Caco-2 (cell line): ENCODE measurements at regions not wholly inside any gene's neighbourhood (a gene's known extent, or its start where the extent isn't known, plus 50 kb on each side); places are given as distances from the start of the nearest gene placed in this dataset.

Experiments
- BruUV-seq: library from RNA; stranded (reverse); fragments of 400-500 nt; replicated peaks from 2 replicates; lab custom pipeline; 2021; lab: Mats Ljungman, UMichigan
- CTCF ChIA-PET: fragments of 300-600 bp; sonication (Branson Sonifier 250); formaldehyde crosslinking; loops from one replicate; lab custom pipeline; 2022; ENCODE audit warnings: antibody characterized with exemption; lab: Charles Lee
- POLR2A ChIA-PET: fragments of 300-600 bp; sonication (Branson Sonifier 250); formaldehyde crosslinking; loops from one replicate; lab custom pipeline; 2022; ENCODE audit warnings: antibody characterized with exemption; lab: Charles Lee
- DNase-seq, 2 experiments: peaks; one replicate each; pipeline versions ENCODE4 v3.0.0 to v3.0.0-alpha.2; 2020 to 2022
- H3K27me3 ChIP-seq: replicated peaks from 2 replicates; pipeline ENCODE4 v1.6.0; 2011; ENCODE audit warnings: low read length; ENCODE audit not compliant: control insufficient read depth, insufficient read depth
- H3K36me3 ChIP-seq: 2 replicates; pipeline ENCODE4 v1.5.1; 2011; ENCODE audit warnings: low read length; ENCODE audit not compliant: control insufficient read depth, insufficient read depth
- H3K4me1 ChIP-seq: fragments of 250-450 bp; sonication (Bioruptor Pico); 2 replicates; pipeline ENCODE4 v1.5.1; 2020; ENCODE audit warnings: mild to moderate bottlenecking
- H3K4me3 ChIP-seq: 2 replicates; pipeline ENCODE4 v1.5.1; 2011; ENCODE audit warnings: low read depth, mild to moderate bottlenecking, control low read depth, low read length
- H3K9me3 ChIP-seq: fragments of 250-450 bp; sonication (Bioruptor Pico); 2 replicates; pipeline ENCODE4 v1.5.1; 2020; ENCODE audit warnings: mild to moderate bottlenecking, moderate library complexity
- H3K27ac Mint-ChIP-seq: one replicate; pipeline ENCODE4 v1.8.0; 2022; ENCODE audit warnings: mixed read lengths; ENCODE audit not compliant: unreplicated experiment
- H3K27me3 Mint-ChIP-seq: one replicate; pipeline ENCODE4 v1.8.0; 2022; ENCODE audit warnings: mixed read lengths; ENCODE audit not compliant: insufficient read depth, unreplicated experiment
- H3K36me3 Mint-ChIP-seq: one replicate; pipeline ENCODE4 v1.8.0; 2022; ENCODE audit warnings: mild to moderate bottlenecking, mixed read lengths; ENCODE audit not compliant: insufficient read depth, unreplicated experiment
- H3K4me1 Mint-ChIP-seq: one replicate; pipeline ENCODE4 v1.8.0; 2022; ENCODE audit warnings: low read depth, mixed read lengths; ENCODE audit not compliant: unreplicated experiment
- H3K4me3 Mint-ChIP-seq: one replicate; pipeline ENCODE4 v1.8.0; 2022; ENCODE audit warnings: mild to moderate bottlenecking, moderate library complexity, mixed read lengths; ENCODE audit not compliant: unreplicated experiment
- H3K9me3 Mint-ChIP-seq: one replicate; pipeline ENCODE4 v1.8.0; 2022; ENCODE audit warnings: mixed read lengths; ENCODE audit not compliant: unreplicated experiment
- intact Hi-C: fragments of 100-400 bp; cut with micrococcal nuclease; formaldehyde crosslinking; loops from one replicate; pipeline ENCODE4 v1.10.0; 2022; ENCODE audit not compliant: unreplicated experiment
- TF ChIP-seq, protein P1 (sequence below), 2 experiments: fragments of 200-600 bp in 1 of 2; IDR thresholded peaks; 1 replicate in 1 of 2; 2 replicates in 1 of 2; pipeline versions ENCODE4 v1.5.1 to v1.8.0; 2011 to 2022; ENCODE audit warnings: antibody characterized with exemption in 1 of 2, control low read depth in 1 of 2, inconsistent platforms in 1 of 2, low read depth in 1 of 2, low read length in 1 of 2, mild to moderate bottlenecking in 1 of 2, moderate library complexity in 1 of 2; ENCODE audit not compliant: insufficient read depth in 1 of 2, severe bottlenecking in 1 of 2, unreplicated experiment in 1 of 2

DNA sequence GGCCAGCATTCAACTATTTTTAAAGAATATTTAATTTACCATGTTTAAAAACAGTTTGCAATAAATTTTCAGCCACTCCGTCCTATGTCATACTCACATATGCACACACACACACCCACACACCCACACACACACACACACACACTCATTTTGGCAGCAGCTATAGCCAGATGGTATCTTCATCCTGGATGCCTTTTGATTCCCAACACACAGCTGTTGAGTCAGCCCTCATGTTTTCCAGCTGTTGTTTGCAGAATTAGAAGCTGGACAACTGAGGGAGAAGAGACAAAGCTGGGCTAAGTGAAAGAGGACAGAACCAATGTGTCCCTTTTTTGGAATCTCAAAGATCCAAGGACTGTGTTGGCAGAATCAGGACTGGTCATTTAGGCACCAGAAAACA is 80.0 kb upstream of the EGLN3 start:
- Histone ChIP-seq H3K9me3 (no peaks in the 10 kb centered on the region), H3K4me3 (no peak overlapping the region), H3K27me3 (no peaks in the 10 kb centered on the region), H3K36me3 (no peaks in the 10 kb centered on the region), H3K4me1 (peaks cover 6% of the 10 kb centered on the region; the same call in 1 of the 2 replicates)
- Mint-ChIP-seq H3K36me3 (no peaks in the 10 kb centered on the region), H3K4me1 (no peaks in the 10 kb centered on the region), H3K9me3 (peaks cover 9% of the 10 kb centered on the region), H3K4me3 (no peak overlapping the region), H3K27ac (no peak overlapping the region), H3K27me3 (no peaks in the 10 kb centered on the region)
- no peak for DNase-seq
- TF ChIP-seq, protein P1, sequence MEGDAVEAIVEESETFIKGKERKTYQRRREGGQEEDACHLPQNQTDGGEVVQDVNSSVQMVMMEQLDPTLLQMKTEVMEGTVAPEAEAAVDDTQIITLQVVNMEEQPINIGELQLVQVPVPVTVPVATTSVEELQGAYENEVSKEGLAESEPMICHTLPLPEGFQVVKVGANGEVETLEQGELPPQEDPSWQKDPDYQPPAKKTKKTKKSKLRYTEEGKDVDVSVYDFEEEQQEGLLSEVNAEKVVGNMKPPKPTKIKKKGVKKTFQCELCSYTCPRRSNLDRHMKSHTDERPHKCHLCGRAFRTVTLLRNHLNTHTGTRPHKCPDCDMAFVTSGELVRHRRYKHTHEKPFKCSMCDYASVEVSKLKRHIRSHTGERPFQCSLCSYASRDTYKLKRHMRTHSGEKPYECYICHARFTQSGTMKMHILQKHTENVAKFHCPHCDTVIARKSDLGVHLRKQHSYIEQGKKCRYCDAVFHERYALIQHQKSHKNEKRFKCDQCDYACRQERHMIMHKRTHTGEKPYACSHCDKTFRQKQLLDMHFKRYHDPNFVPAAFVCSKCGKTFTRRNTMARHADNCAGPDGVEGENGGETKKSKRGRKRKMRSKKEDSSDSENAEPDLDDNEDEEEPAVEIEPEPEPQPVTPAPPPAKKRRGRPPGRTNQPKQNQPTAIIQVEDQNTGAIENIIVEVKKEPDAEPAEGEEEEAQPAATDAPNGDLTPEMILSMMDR (IDR thresholded peaks at IDR 0.05; ENCODE audit: insufficient read depth in 1 of 2, low read depth in 1 of 2, low read length in 1 of 2, severe bottlenecking in 1 of 2, unreplicated experiment in 1 of 2): no peak
- intact Hi-C loops: no loop called here
- ChIA-PET POLR2A (interaction anchor here (0.5 kb wide), 1 partner anchor 271 kb away, joined by 3 read pairs; no protein-coding TSS in a partner anchor), CTCF (interaction anchor here (0.7 kb wide), 1 partner anchor 497 kb away, joined by 3 read pairs; no protein-coding TSS in a partner anchor)
- no TSS peak for BruUV-seq

DNA sequence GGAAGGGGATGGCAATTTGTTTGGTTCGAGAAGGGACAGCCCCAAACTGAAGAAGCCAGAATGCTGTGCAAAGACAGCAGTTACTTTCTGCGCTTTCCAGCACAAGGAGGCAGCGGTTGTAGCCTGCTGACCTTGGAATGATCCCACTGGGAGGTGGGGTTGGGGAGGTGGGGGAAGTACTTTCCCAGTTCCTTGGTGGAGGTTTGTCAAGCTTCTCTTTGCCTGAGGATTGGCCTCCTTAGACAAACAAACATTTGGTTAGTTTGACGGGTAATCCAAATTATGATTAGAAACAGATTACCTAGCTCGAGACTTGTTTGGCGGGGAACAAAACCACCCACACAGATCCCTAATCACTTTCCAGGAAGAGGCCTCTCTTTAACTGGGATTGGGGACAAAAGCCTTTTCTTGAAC is 79.1 kb upstream of the EGLN3 start:
- Mint-ChIP-seq H3K4me1 (peaks cover under 1% of the 10 kb centered on the region), H3K4me3 (no peak overlapping the region), H3K36me3 (no peaks in the 10 kb centered on the region), H3K27ac (no peak overlapping the region), H3K27me3 (no peaks in the 10 kb centered on the region), H3K9me3 (peaks cover 9% of the 10 kb centered on the region)
- POLR2A ChIA-PET: no interaction called here
- TF ChIP-seq, protein P1 (IDR thresholded peaks at IDR 0.05; ENCODE audit: insufficient read depth in 1 of 2, low read depth in 1 of 2, low read length in 1 of 2, severe bottlenecking in 1 of 2, unreplicated experiment in 1 of 2): no peak
- CTCF ChIA-PET: no interaction called here
- H3K36me3 ChIP-seq: no peaks in the 10 kb centered on the region
- H3K4me1 ChIP-seq: peaks cover 6% of the 10 kb centered on the region; the same call in 1 of the 2 replicates
- intact Hi-C loops: no loop called here
- H3K4me3 ChIP-seq: no peak overlapping the region
- no peaks in the 10 kb centered on the region for H3K27me3 ChIP-seq
- H3K9me3 ChIP-seq: no peaks in the 10 kb centered on the region
- DNase-seq: no peak
- BruUV-seq: no TSS peak

DNA sequence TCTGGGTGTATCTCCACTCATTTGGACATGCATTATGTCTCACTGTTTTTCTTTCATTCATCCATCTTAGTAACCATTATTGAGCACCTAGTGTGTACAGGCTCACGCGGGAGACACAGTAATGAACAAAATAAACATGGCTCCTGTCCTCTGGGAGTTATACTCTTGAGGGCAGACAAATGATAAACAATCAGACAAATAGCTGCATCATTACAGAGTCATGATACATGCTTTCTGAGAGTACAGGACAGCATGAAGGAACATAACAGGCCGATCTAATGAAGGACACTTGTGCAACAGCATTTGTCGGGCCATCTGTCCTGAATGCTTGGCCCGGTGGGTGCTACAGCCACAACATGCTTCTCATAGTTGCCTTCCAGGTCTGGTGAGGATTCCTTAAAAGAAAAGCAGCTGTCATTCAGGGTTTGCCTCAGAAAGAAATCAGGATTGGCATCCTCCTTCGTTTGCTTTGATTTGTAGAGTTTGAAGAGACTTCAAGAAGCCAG is 77.2 kb upstream of the EGLN3 start:
- TF ChIP-seq, protein P1 (IDR thresholded peaks at IDR 0.05; ENCODE audit: insufficient read depth in 1 of 2, low read depth in 1 of 2, low read length in 1 of 2, severe bottlenecking in 1 of 2, unreplicated experiment in 1 of 2): no peak
- Mint-ChIP-seq H3K27ac (no peak overlapping the region), H3K4me1 (peaks cover 9% of the 10 kb centered on the region), H3K4me3 (no peak overlapping the region), H3K27me3 (no peaks in the 10 kb centered on the region), H3K9me3 (peaks cover 9% of the 10 kb centered on the region), H3K36me3 (no peaks in the 10 kb centered on the region)
- no peaks in the 10 kb centered on the region for H3K36me3 ChIP-seq
- H3K9me3 ChIP-seq: no peaks in the 10 kb centered on the region
- BruUV-seq: no TSS peak
- DNase-seq: no peak
- no peak overlapping the region for H3K4me3 ChIP-seq
- H3K27me3 ChIP-seq: no peaks in the 10 kb centered on the region
- ChIA-PET CTCF (no interaction called here), POLR2A (no interaction called here)
- intact Hi-C loops: no loop called here
- peaks cover 6% of the 10 kb centered on the region; the same call in 1 of the 2 replicates for H3K4me1 ChIP-seq
